ENCODE measurements at regions not wholly inside any gene's neighbourhood (a gene's known extent, or its start where the extent isn't known, plus 50 kb on each side); places are given as distances from the start of the nearest gene placed in this dataset.

DNA sequence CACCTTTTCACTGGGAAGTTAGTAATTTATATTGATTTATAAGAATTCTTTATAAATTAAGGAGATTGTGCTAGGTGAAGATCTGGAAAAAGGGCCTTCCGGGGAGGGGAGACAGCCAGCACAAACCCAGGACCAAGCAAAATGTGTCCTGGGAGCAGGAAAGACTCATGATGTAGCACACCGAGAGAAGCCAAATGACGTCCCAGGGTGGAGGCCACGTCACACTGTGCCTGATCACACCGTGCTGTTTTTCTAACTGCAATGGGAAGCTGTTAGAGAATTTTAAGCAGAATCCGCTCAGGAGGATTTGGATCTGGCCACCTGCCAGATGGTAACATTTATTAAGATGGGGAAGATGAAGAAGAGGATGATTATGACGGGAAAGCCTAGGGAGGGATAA lies 72.7 kb upstream of the AKAP12 start:
- no peaks in the 10 kb centered on the region for H3K9me2 ChIP-seq (ENCODE audit: insufficient read depth)
- intact Hi-C loops (cut with micrococcal nuclease), result no loop called here
- H3K9ac ChIP-seq (ENCODE audit: low read length), result no peak overlapping the region
- H3K4me3 ChIP-seq (replicated peaks in 1 of 2; ENCODE audit: low read depth in 1 of 2, low read length in 2 of 2), result no peak overlapping the region
- CTCF ChIA-PET, result no interaction called here
- no peaks in the 10 kb centered on the region for H3K27me3 ChIP-seq (ENCODE audit: insufficient read depth, low read length)
- no peak overlapping the region for H3K27ac ChIP-seq (ENCODE audit: low read depth, low read length)
- H3K79me2 ChIP-seq (ENCODE audit: insufficient read depth, low read length), result no peaks in the 10 kb centered on the region
- H3K4me1 ChIP-seq (ENCODE audit: control insufficient read depth in 1 of 2, insufficient read depth in 2 of 2, low read length in 2 of 2), result no peaks in the 10 kb centered on the region
- H2AFZ ChIP-seq (ENCODE audit: low read depth, low read length, poor library complexity, severe bottlenecking), result no peak overlapping the region
- DNase-seq (ENCODE audit: low read depth, low spot score), result no peak
- TF ChIP-seq ELF1 (IDR thresholded peaks at IDR 0.05; ENCODE audit: borderline replicate concordance, low read depth) (no peak), ZFX (IDR thresholded peaks at IDR 0.05) (no peak), SRF (IDR thresholded peaks at IDR 0.05; ENCODE audit: low read depth) (no peak), POLR2A (IDR thresholded peaks at IDR 0.05; ENCODE audit: borderline replicate concordance, extremely low read depth, insufficient read depth, insufficient read length) (no peak), EZH2 (IDR thresholded peaks at IDR 0.05) (no peak), JUND (IDR thresholded peaks at IDR 0.05) (no peak), RAD21 (IDR thresholded peaks at IDR 0.05; ENCODE audit: low read depth) (no peak), CBX3 (IDR thresholded peaks at IDR 0.05; ENCODE audit: low read depth) (no peak), POLR2AphosphoS5 (IDR thresholded peaks at IDR 0.05; ENCODE audit: low read depth, low read length) (no peak), CEBPB (IDR thresholded peaks at IDR 0.05; ENCODE audit: low read depth) (no peak), ZNF274 (IDR thresholded peaks at IDR 0.05; ENCODE audit: low read depth, low read length) (no peak), SIN3A (IDR thresholded peaks at IDR 0.05; ENCODE audit: low read depth) (no peak)
- TF ChIP-seq, protein P1, sequence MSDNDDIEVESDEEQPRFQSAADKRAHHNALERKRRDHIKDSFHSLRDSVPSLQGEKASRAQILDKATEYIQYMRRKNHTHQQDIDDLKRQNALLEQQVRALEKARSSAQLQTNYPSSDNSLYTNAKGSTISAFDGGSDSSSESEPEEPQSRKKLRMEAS (IDR thresholded peaks at IDR 0.05), result no peak
- TF ChIP-seq, protein P2, sequence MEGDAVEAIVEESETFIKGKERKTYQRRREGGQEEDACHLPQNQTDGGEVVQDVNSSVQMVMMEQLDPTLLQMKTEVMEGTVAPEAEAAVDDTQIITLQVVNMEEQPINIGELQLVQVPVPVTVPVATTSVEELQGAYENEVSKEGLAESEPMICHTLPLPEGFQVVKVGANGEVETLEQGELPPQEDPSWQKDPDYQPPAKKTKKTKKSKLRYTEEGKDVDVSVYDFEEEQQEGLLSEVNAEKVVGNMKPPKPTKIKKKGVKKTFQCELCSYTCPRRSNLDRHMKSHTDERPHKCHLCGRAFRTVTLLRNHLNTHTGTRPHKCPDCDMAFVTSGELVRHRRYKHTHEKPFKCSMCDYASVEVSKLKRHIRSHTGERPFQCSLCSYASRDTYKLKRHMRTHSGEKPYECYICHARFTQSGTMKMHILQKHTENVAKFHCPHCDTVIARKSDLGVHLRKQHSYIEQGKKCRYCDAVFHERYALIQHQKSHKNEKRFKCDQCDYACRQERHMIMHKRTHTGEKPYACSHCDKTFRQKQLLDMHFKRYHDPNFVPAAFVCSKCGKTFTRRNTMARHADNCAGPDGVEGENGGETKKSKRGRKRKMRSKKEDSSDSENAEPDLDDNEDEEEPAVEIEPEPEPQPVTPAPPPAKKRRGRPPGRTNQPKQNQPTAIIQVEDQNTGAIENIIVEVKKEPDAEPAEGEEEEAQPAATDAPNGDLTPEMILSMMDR (IDR thresholded peaks at IDR 0.05 in 2 of 3, conservative IDR thresholded peaks at IDR 0.05 in 1 of 3; ENCODE audit: borderline replicate concordance in 1 of 3, insufficient read depth in 1 of 3, low read depth in 2 of 3, low read length in 2 of 3), result no peak
- TF ChIP-seq, protein P3, sequence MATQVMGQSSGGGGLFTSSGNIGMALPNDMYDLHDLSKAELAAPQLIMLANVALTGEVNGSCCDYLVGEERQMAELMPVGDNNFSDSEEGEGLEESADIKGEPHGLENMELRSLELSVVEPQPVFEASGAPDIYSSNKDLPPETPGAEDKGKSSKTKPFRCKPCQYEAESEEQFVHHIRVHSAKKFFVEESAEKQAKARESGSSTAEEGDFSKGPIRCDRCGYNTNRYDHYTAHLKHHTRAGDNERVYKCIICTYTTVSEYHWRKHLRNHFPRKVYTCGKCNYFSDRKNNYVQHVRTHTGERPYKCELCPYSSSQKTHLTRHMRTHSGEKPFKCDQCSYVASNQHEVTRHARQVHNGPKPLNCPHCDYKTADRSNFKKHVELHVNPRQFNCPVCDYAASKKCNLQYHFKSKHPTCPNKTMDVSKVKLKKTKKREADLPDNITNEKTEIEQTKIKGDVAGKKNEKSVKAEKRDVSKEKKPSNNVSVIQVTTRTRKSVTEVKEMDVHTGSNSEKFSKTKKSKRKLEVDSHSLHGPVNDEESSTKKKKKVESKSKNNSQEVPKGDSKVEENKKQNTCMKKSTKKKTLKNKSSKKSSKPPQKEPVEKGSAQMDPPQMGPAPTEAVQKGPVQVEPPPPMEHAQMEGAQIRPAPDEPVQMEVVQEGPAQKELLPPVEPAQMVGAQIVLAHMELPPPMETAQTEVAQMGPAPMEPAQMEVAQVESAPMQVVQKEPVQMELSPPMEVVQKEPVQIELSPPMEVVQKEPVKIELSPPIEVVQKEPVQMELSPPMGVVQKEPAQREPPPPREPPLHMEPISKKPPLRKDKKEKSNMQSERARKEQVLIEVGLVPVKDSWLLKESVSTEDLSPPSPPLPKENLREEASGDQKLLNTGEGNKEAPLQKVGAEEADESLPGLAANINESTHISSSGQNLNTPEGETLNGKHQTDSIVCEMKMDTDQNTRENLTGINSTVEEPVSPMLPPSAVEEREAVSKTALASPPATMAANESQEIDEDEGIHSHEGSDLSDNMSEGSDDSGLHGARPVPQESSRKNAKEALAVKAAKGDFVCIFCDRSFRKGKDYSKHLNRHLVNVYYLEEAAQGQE (IDR thresholded peaks at IDR 0.05; ENCODE audit: low read depth), result no peak
- TF ChIP-seq, protein P4, sequence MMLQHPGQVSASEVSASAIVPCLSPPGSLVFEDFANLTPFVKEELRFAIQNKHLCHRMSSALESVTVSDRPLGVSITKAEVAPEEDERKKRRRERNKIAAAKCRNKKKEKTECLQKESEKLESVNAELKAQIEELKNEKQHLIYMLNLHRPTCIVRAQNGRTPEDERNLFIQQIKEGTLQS (IDR thresholded peaks at IDR 0.05), result no peak
- TF ChIP-seq, protein P5, sequence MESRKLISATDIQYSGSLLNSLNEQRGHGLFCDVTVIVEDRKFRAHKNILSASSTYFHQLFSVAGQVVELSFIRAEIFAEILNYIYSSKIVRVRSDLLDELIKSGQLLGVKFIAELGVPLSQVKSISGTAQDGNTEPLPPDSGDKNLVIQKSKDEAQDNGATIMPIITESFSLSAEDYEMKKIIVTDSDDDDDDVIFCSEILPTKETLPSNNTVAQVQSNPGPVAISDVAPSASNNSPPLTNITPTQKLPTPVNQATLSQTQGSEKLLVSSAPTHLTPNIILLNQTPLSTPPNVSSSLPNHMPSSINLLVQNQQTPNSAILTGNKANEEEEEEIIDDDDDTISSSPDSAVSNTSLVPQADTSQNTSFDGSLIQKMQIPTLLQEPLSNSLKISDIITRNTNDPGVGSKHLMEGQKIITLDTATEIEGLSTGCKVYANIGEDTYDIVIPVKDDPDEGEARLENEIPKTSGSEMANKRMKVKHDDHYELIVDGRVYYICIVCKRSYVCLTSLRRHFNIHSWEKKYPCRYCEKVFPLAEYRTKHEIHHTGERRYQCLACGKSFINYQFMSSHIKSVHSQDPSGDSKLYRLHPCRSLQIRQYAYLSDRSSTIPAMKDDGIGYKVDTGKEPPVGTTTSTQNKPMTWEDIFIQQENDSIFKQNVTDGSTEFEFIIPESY (IDR thresholded peaks at IDR 0.05; ENCODE audit: extremely low read depth, insufficient replicate concordance, low read length), result no peak
- H3K36me3 ChIP-seq (ENCODE audit: control insufficient read depth in 1 of 2, insufficient read depth in 2 of 2, low read length in 2 of 2), result no peaks in the 10 kb centered on the region
- no TSS peak for BruUV-seq (replicated peaks)
- H3K9me3 ChIP-seq (ENCODE audit: control insufficient read depth in 1 of 2, insufficient read depth in 1 of 2, low read depth in 1 of 2, low read length in 2 of 2), result no peaks in the 10 kb centered on the region
- ATAC-seq, result no peak
- H4K20me1 ChIP-seq (ENCODE audit: insufficient read depth), result no peaks in the 10 kb centered on the region
- RAD21 ChIA-PET (ENCODE audit: low non-redundant PET in 1 of 2, low total read pairs in 2 of 2, uncharacterized antibody in 2 of 2, unreplicated experiment in 2 of 2), result no interaction called here
- H3K4me2 ChIP-seq (ENCODE audit: low read length), result no peak overlapping the region
- POLR2A ChIA-PET, result no interaction called here

Measured in HCT116 (cell line).